HepG2 (cell line): ENCODE measurements at regions not wholly inside any gene's neighbourhood (a gene's known extent, or its start where the extent isn't known, plus 50 kb on each side); places are given as distances from the start of the nearest gene placed in this dataset.

Experiments used
- ATAC-seq: fragments of 200-7000 bp; cut with Tn5 transposase; 3 replicates; pipeline ENCODE4 v1.9.1; 2020; ENCODE audit warnings: mild to moderate bottlenecking, moderate library complexity
- BruUV-seq: library from RNA; stranded (reverse); fragments of 400-500 nt; replicated peaks from 2 replicates; lab custom pipeline; 2021; lab: Mats Ljungman, UMichigan
- CTCF ChIA-PET: fragments of 300-600 bp; formaldehyde crosslinking; extraction: SDS; loops from one replicate; lab custom pipeline; 2021; ENCODE audit warnings: low total read pairs, inconsistent platforms, low intra/inter-chr PET ratio; lab: Yijun Ruan, JAX
- POLR2A ChIA-PET: fragments of 350-600 bp; sonication (Branson Sonifier 250); formaldehyde crosslinking; loops from one replicate; lab custom pipeline; 2020; ENCODE audit warnings: antibody characterized with exemption, inconsistent platforms; lab: Yijun Ruan, JAX
- DNase-seq: peaks from one replicate; pipeline ENCODE4 v3.0.0-alpha.2; 2015; ENCODE audit warnings: low spot score
- FAIRE-seq: peaks from 3 replicates; lab custom pipeline; 2011; peaks lifted over from hg19 to GRCh38; lab: Jason Lieb, UNC
- H2AFZ ChIP-seq: one replicate; pipeline ENCODE4 v1.6.1; 2011; ENCODE audit warnings: low read length, inconsistent platforms
- H3K27ac ChIP-seq: fragments of 300-600 bp; 3 replicates; pipeline ENCODE4 v1.8.0; 2011; ENCODE audit warnings: mixed run types, mild to moderate bottlenecking, mixed read lengths, low read length, inconsistent platforms; ENCODE audit not compliant: insufficient read depth; ENCODE audit errors: extremely low read length
- H3K27me3 ChIP-seq, 2 experiments: fragments of 200-600 bp in 1 of 2; 2 replicates in 1 of 2; 3 replicates in 1 of 2; pipeline versions ENCODE4 v1.6.0 to v1.8.0; 2011; ENCODE audit warnings: low read length in 2 of 2, mild to moderate bottlenecking in 2 of 2, moderate library complexity in 2 of 2, inconsistent platforms in 1 of 2; ENCODE audit not compliant: insufficient read depth in 2 of 2, control insufficient read depth in 1 of 2
- H3K36me3 ChIP-seq, 2 experiments: fragments of 200-600 bp in 1 of 2; replicated peaks in 1 of 2; 2 replicates in 1 of 2; 3 replicates in 1 of 2; pipeline versions ENCODE4 v1.5.1 to v1.8.0; 2011; ENCODE audit warnings: low read length in 2 of 2, inconsistent platforms in 1 of 2; ENCODE audit not compliant: insufficient read depth in 2 of 2, control insufficient read depth in 1 of 2
- H3K4me1 ChIP-seq: 2 replicates; pipeline ENCODE4 v1.5.1; 2012; ENCODE audit warnings: low read length, inconsistent platforms; ENCODE audit not compliant: insufficient read depth
- H3K4me2 ChIP-seq: 2 replicates; pipeline ENCODE4 v1.6.0; 2011; ENCODE audit warnings: low read depth, low read length, inconsistent platforms
- H3K4me3 ChIP-seq, 3 experiments: fragments of 200-600 bp in 1 of 3; sonication (generic), shearing (Covaris generic) in 1 of 3; replicated peaks in 1 of 3; 2 replicates each; pipeline ENCODE4 v1.5.1; 2011 to 2016; ENCODE audit warnings: low read length in 3 of 3, inconsistent platforms in 2 of 3, low read depth in 2 of 3, mild to moderate bottlenecking in 2 of 3, control low read depth in 1 of 3, mixed read lengths in 1 of 3; ENCODE audit not compliant: insufficient read depth in 1 of 3
- H3K79me2 ChIP-seq: one replicate; pipeline ENCODE4 v1.6.1; 2011; ENCODE audit warnings: low read length, inconsistent platforms; ENCODE audit not compliant: insufficient read depth
- H3K9ac ChIP-seq: 2 replicates; pipeline ENCODE4 v1.6.0; 2011; ENCODE audit warnings: mild to moderate bottlenecking, low read depth, low read length, inconsistent platforms; ENCODE audit not compliant: insufficient read depth
- H3K9me3 ChIP-seq: 2 replicates; pipeline ENCODE4 v1.5.1; 2012; ENCODE audit warnings: mild to moderate bottlenecking, low read length
- H4K20me1 ChIP-seq: 2 replicates; pipeline ENCODE4 v1.6.0; 2011; ENCODE audit warnings: inconsistent platforms, mild to moderate bottlenecking, low read length, moderate library complexity; ENCODE audit not compliant: insufficient read depth
- ATF4 ChIP-seq, 2 experiments: fragments of 450-650 bp in 1 of 2; sonication (generic) in 1 of 2; formaldehyde crosslinking; IDR thresholded peaks; 2 replicates each; pipeline versions ENCODE4 v1.5.0 to v1.8.0; 2020 to 2022; ENCODE audit warnings: mild to moderate bottlenecking in 1 of 2, missing genetic modification reagents in 1 of 2
- DPF2 ChIP-seq: sonication (generic); formaldehyde crosslinking; IDR thresholded peaks from 2 replicates; pipeline ENCODE4 v1.4.0; 2020; ENCODE audit warnings: mild to moderate bottlenecking, low read depth, missing genetic modification reagents, borderline replicate concordance
- FOXP1 ChIP-seq, 2 experiments: fragments of 450-650 bp in 1 of 2; IDR thresholded peaks; 2 replicates each; pipeline ENCODE4 v1.6.1; 2017 to 2018; ENCODE audit warnings: antibody characterized with exemption in 1 of 2
- LCORL ChIP-seq, 2 experiments: fragments of 450-650 bp in 1 of 2; sonication (generic) in 1 of 2; formaldehyde crosslinking in 1 of 2; IDR thresholded peaks; 2 replicates each; pipeline versions ENCODE4 v1.5.0 to v1.6.1; 2017 to 2020; ENCODE audit warnings: antibody characterized with exemption in 1 of 2, missing genetic modification reagents in 1 of 2
- MTERF4 ChIP-seq: sonication (generic); formaldehyde crosslinking; IDR thresholded peaks from 2 replicates; pipeline ENCODE4 v1.8.0; 2023; ENCODE audit warnings: mild to moderate bottlenecking, missing genetic modification reagents
- NFYB ChIP-seq: sonication (generic); formaldehyde crosslinking; IDR thresholded peaks from 2 replicates; pipeline ENCODE4 v1.4.0; 2020; ENCODE audit warnings: missing genetic modification reagents
- NPAS2 ChIP-seq: sonication (generic); formaldehyde crosslinking; IDR thresholded peaks from 2 replicates; pipeline ENCODE4 v1.8.0; 2022; ENCODE audit warnings: mild to moderate bottlenecking, missing genetic modification reagents, borderline replicate concordance
- SPEN ChIP-seq: sonication (generic); formaldehyde crosslinking; IDR thresholded peaks from 2 replicates; pipeline ENCODE4 v1.5.1; 2020; ENCODE audit warnings: low read depth, mild to moderate bottlenecking, missing genetic modification reagents
- TOE1 ChIP-seq: sonication (generic); formaldehyde crosslinking; IDR thresholded peaks from 2 replicates; pipeline ENCODE4 v1.4.0; 2020; ENCODE audit warnings: mild to moderate bottlenecking, missing genetic modification reagents
- ZNF335 ChIP-seq: sonication (generic); formaldehyde crosslinking; IDR thresholded peaks from 2 replicates; pipeline ENCODE4 v1.4.0; 2020; ENCODE audit warnings: missing genetic modification reagents
- ZNF446 ChIP-seq: sonication (generic); formaldehyde crosslinking; IDR thresholded peaks from 2 replicates; pipeline ENCODE4 v1.5.0; 2020; ENCODE audit warnings: mild to moderate bottlenecking, missing genetic modification reagents
- ZNF720 ChIP-seq: sonication (generic); formaldehyde crosslinking; IDR thresholded peaks from 2 replicates; pipeline ENCODE4 v1.4.0; 2020; ENCODE audit warnings: missing genetic modification reagents
- ZNF777 ChIP-seq: sonication (generic); formaldehyde crosslinking; IDR thresholded peaks from 2 replicates; pipeline ENCODE4 v1.4.0; 2020; ENCODE audit warnings: missing genetic modification reagents
- ZNF816 ChIP-seq: sonication (generic); formaldehyde crosslinking; IDR thresholded peaks from 2 replicates; pipeline ENCODE4 v1.8.0; 2022; ENCODE audit warnings: missing genetic modification reagents, mild to moderate bottlenecking, borderline replicate concordance
- WGBS: methylation state at CpG from one replicate; pipeline ENCODE4 v1.1.6; 2017; ENCODE audit warnings: low lambda C conversion rate; 5-methylcytosine and 5-hydroxymethylcytosine counted together
- in situ Hi-C: cut with HindIII; loops from 2 replicates; pipeline ENCODE4 v1.10.0; 2017; ENCODE audit warnings: low pct_unique_long_range_greater_than_20kb; ENCODE audit not compliant: extremely low pct_ligation_motif_present
- intact Hi-C: fragments of 100-400 bp; cut with micrococcal nuclease; formaldehyde crosslinking; loops from one replicate; pipeline ENCODE4 v1.10.0; 2022; ENCODE audit not compliant: unreplicated experiment

- intact Hi-C loops (no loop called here), in situ Hi-C loops (no loop called here)
- Histone ChIP-seq H2AFZ (no peak overlapping the region), H3K27ac (no peak overlapping the region), H3K9me3 (no peaks in the 10 kb centered on the region), H4K20me1 (no peaks in the 10 kb centered on the region), H3K27me3 (no peaks in the 10 kb centered on the region), H3K4me2 (no peak overlapping the region), H3K79me2 (no peaks in the 10 kb centered on the region), H3K36me3 (no peaks in the 10 kb centered on the region), H3K4me3 (no peak overlapping the region), H3K4me1 (no peaks in the 10 kb centered on the region), H3K9ac (no peak overlapping the region)
- ATAC-seq, result no peak
- BruUV-seq, result no TSS peak
- DNase-seq, result no peak
- CTCF ChIA-PET, result no interaction called here
- no peak for TF ChIP-seq ZNF446 (CRISPR knock-in tag)
- no peak for TF ChIP-seq FOXP1 (IDR thresholded peaks at IDR 0.05)
- TF ChIP-seq FOXP1 (CRISPR knock-in tag; IDR thresholded peaks at IDR 0.05), result no peak
- no peak for TF ChIP-seq ZNF720 (CRISPR knock-in tag)
- TF ChIP-seq MTERF4, result no peak
- no peak for TF ChIP-seq DPF2 (CRISPR knock-in tag)
- no peak for TF ChIP-seq ZNF777 (CRISPR knock-in tag)
- 3% methylated on average over 3 of the region's 3 CpGs for WGBS
- FAIRE-seq, result no peak
- POLR2A ChIA-PET, result no interaction called here
Measured at GRCh38 chr11:110886288-110886970, 174.2 kb upstream of the ARHGAP20 start.

GRCh38 chr11:110883256-110883655, 171.0 kb upstream of the ARHGAP20 start:
- Histone ChIP-seq H3K4me1 (no peaks in the 10 kb centered on the region), H3K9me3 (no peaks in the 10 kb centered on the region), H4K20me1 (no peaks in the 10 kb centered on the region), H3K27me3 (no peaks in the 10 kb centered on the region), H3K79me2 (no peaks in the 10 kb centered on the region), H3K36me3 (no peaks in the 10 kb centered on the region), H2AFZ (no peak overlapping the region), H3K27ac (no peak overlapping the region), H3K4me2 (no peak overlapping the region), H3K9ac (no peak overlapping the region), H3K4me3 (no peak overlapping the region)
- in situ Hi-C loops (no loop called here), intact Hi-C loops (no loop called here)
- ATAC-seq (no peak), FAIRE-seq (no peak), DNase-seq (no peak)
- BruUV-seq, result no TSS peak
- WGBS, result 31% methylated on average over 3 of the region's 3 CpGs
- POLR2A ChIA-PET, result no interaction called here
- CTCF ChIA-PET, result no interaction called here
- TF ChIP-seq ATF4 (CRISPR knock-in tag; IDR thresholded peaks at IDR 0.05), result no peak
- TF ChIP-seq ZNF335 (CRISPR knock-in tag), result no peak
- no peak for TF ChIP-seq SPEN (CRISPR knock-in tag)
- TF ChIP-seq NFYB (CRISPR knock-in tag), result no peak
- TF ChIP-seq LCORL (IDR thresholded peaks at IDR 0.05), result no peak
- TF ChIP-seq LCORL (CRISPR knock-in tag; IDR thresholded peaks at IDR 0.05), result no peak
- TF ChIP-seq TOE1 (CRISPR knock-in tag), result no peak
- TF ChIP-seq ZNF816 (CRISPR knock-in tag), result no peak
- no peak for TF ChIP-seq NPAS2 (CRISPR knock-in tag)
